HEK293 (cell line): ENCODE measurements at regions not wholly inside any gene's neighbourhood (a gene's known extent, or its start where the extent isn't known, plus 50 kb on each side); places are given as distances from the start of the nearest gene placed in this dataset.

Experiments
- CTCF ChIA-PET: fragments of 350-600 bp; formaldehyde crosslinking; extraction: SDS; loops from one replicate; lab custom pipeline; 2021; ENCODE audit warnings: antibody characterized with exemption; lab: Yijun Ruan, JAX
- POLR2A ChIA-PET: fragments of 300-600 bp; formaldehyde crosslinking; extraction: SDS; loops from one replicate; lab custom pipeline; 2020; ENCODE audit warnings: antibody characterized with exemption, inconsistent platforms; lab: Yijun Ruan, JAX
- H3K27ac ChIP-seq: fragments of 200-500 bp; sonication (Bioruptor generic); 2 replicates; pipeline ENCODE4 v1.5.1; 2014; ENCODE audit warnings: low read depth, low read length, control low read depth, inconsistent platforms; ENCODE audit errors: extremely low read depth
- H3K36me3 ChIP-seq, 2 experiments: fragments of 200-500 bp in 1 of 2; sonication (Bioruptor generic) in 1 of 2; 1 replicate in 1 of 2; 2 replicates in 1 of 2; pipeline ENCODE4 v1.5.1; 2014 to 2017; ENCODE audit warnings: inconsistent platforms in 2 of 2, low read length in 2 of 2; ENCODE audit not compliant: control insufficient read depth in 2 of 2, insufficient read depth in 1 of 2
- H3K4me1 ChIP-seq: fragments of 200-500 bp; sonication (Bioruptor generic); 2 replicates; pipeline ENCODE4 v1.5.1; 2014; ENCODE audit warnings: mild to moderate bottlenecking, low read length, inconsistent platforms; ENCODE audit not compliant: control insufficient read depth, insufficient read depth
- H3K4me3 ChIP-seq: 2 replicates; pipeline ENCODE4 v1.5.1; 2011; ENCODE audit warnings: low read depth, mild to moderate bottlenecking, control low read depth, low read length, moderate library complexity
- H3K9me3 ChIP-seq: fragments of 200-500 bp; sonication (Bioruptor generic); 2 replicates; pipeline ENCODE4 v1.5.1; 2014; ENCODE audit warnings: low read depth, low read length, inconsistent platforms; ENCODE audit not compliant: control insufficient read depth, insufficient read depth
- TSHZ1 ChIP-seq: fragments of 450-650 bp; formaldehyde crosslinking; IDR thresholded peaks from 2 replicates; pipeline ENCODE4 v1.5.1; 2016; ENCODE audit warnings: missing biosample characterization, missing genetic modification characterization, borderline replicate concordance
- ZBTB21 ChIP-seq: fragments of 450-650 bp; formaldehyde crosslinking; IDR thresholded peaks from 2 replicates; pipeline ENCODE4 v1.5.1; 2017; ENCODE audit warnings: missing biosample characterization, missing genetic modification characterization
- ZNF157 ChIP-seq: fragments of 450-650 bp; formaldehyde crosslinking; IDR thresholded peaks from 2 replicates; pipeline ENCODE4 v1.5.1; 2016; ENCODE audit warnings: missing biosample characterization, missing genetic modification characterization
- ZNF18 ChIP-seq: fragments of 450-650 bp; formaldehyde crosslinking; IDR thresholded peaks from 2 replicates; pipeline ENCODE4 v1.5.1; 2016; ENCODE audit warnings: missing biosample characterization, missing genetic modification characterization
- ZNF221 ChIP-seq: fragments of 450-650 bp; formaldehyde crosslinking; IDR thresholded peaks from 2 replicates; pipeline ENCODE4 v1.5.1; 2017; ENCODE audit warnings: missing biosample characterization, missing genetic modification characterization, borderline replicate concordance
- ZNF26 ChIP-seq: fragments of 450-650 bp; formaldehyde crosslinking; IDR thresholded peaks from 2 replicates; pipeline ENCODE4 v1.5.1; 2016; ENCODE audit warnings: missing biosample characterization, missing genetic modification characterization
- ZNF311 ChIP-seq: fragments of 450-650 bp; formaldehyde crosslinking; IDR thresholded peaks from 2 replicates; pipeline ENCODE4 v1.5.1; 2017; ENCODE audit warnings: missing biosample characterization, missing genetic modification characterization, borderline replicate concordance
- ZNF350 ChIP-seq: fragments of 450-650 bp; formaldehyde crosslinking; IDR thresholded peaks from 2 replicates; pipeline ENCODE4 v1.5.0; 2017; ENCODE audit warnings: missing biosample characterization, mild to moderate bottlenecking, missing genetic modification characterization
- ZNF366 ChIP-seq: fragments of 450-650 bp; formaldehyde crosslinking; conservative IDR thresholded peaks from 2 replicates; pipeline ENCODE4 v1.5.1; 2016; ENCODE audit warnings: missing biosample characterization, missing genetic modification characterization
- ZNF423 ChIP-seq: fragments of 450-650 bp; formaldehyde crosslinking; IDR thresholded peaks from 2 replicates; pipeline ENCODE4 v1.5.1; 2016; ENCODE audit warnings: missing biosample characterization, missing genetic modification characterization
- ZNF488 ChIP-seq: fragments of 450-650 bp; formaldehyde crosslinking; IDR thresholded peaks from 2 replicates; pipeline ENCODE4 v1.5.1; 2016; ENCODE audit warnings: missing biosample characterization, missing genetic modification characterization
- ZNF518A ChIP-seq: fragments of 450-650 bp; formaldehyde crosslinking; conservative IDR thresholded peaks from 2 replicates; pipeline ENCODE4 v1.5.1; 2016; ENCODE audit warnings: low read depth, missing biosample characterization, missing genetic modification characterization
- ZSCAN4 ChIP-seq: fragments of 450-650 bp; formaldehyde crosslinking; IDR thresholded peaks from 2 replicates; pipeline ENCODE4 v1.5.1; 2017; ENCODE audit warnings: missing biosample characterization, missing genetic modification characterization
- ZXDB ChIP-seq: fragments of 450-650 bp; formaldehyde crosslinking; IDR thresholded peaks from 2 replicates; pipeline ENCODE4 v1.5.1; 2016; ENCODE audit warnings: missing biosample characterization, missing genetic modification characterization

GRCh38 chr9:3689555-3689954 lies 163.8 kb upstream of the RFX3 start (continued):
- TF ChIP-seq TSHZ1 (tag by site-specific recombination) (no peak), ZNF221 (tag by site-specific recombination) (no peak)

- Histone ChIP-seq H3K4me3 (no peak overlapping the region), H3K36me3 (no peaks in the 10 kb centered on the region), H3K9me3 (no peaks in the 10 kb centered on the region), H3K27ac (no peak overlapping the region), H3K4me1 (no peaks in the 10 kb centered on the region)
- POLR2A ChIA-PET = no interaction called here
- CTCF ChIA-PET = interaction anchor here (0.6 kb wide), 1 partner anchor 242 kb away, joined by 3 read pairs; no protein-coding TSS in a partner anchor
- TF ChIP-seq ZNF311 (tag by site-specific recombination) (no peak), ZXDB (tag by site-specific recombination) (no peak), ZNF18 (tag by site-specific recombination) (no peak), ZBTB21 (tag by site-specific recombination) (no peak), ZSCAN4 (tag by site-specific recombination) (no peak), ZNF423 (tag by site-specific recombination) (no peak), ZNF157 (tag by site-specific recombination) (no peak), ZNF350 (no peak), ZNF26 (tag by site-specific recombination) (no peak), ZNF488 (tag by site-specific recombination) (no peak), ZNF366 (no peak), ZNF518A (tag by site-specific recombination) (no peak)
- TF ChIP-seq, all 188 proteins: peak for 0
Observed at GRCh38 chr9:3687145-3687544, 161.3 kb upstream of the RFX3 start.
